COLO668 (cell line): ENCODE measurements at regions not wholly inside any gene's neighbourhood (a gene's known extent, or its start where the extent isn't known, plus 50 kb on each side); places are given as distances from the start of the nearest gene placed in this dataset.

Experiments used
- DNase-seq: peaks from one replicate; lab custom pipeline; 2025; ENCODE audit not compliant: unreplicated experiment; lab: John Stamatoyannopoulos, UW

GRCh38 chr9:99607842-99608448, 213.7 kb upstream of the NR4A3 start:
- DNase-seq, result no peak

- DNase-seq, result no peak
Measured at GRCh38 chr9:99614341-99614740, 207.3 kb upstream of the NR4A3 start.

DNA sequence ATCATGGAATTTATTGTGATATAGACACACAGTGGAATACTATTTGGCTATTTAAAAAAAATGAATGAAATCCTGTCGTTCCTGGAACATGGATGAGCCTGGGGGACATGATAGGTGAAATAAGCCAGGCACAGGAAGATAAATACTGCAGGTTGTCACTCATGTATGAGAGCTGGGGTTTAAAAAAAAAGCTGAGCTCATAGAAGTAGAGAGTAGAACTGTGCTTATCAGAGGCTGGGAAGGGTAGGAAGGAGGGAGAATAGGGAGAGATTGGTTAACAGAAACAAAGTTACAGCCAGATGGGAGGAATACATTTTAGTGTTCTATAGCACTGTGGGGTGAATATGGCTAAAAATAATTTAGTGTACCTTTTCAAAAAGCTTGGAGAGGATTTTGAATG, 200.6 kb upstream of the NR4A3 start:
- DNase-seq, result no peak

- DNase-seq, result no peak
Measured at GRCh38 chr9:99622679-99623078, 199.0 kb upstream of the NR4A3 start.

- DNase-seq, result no peak
Measured at GRCh38 chr9:99623780-99624364, 197.8 kb upstream of the NR4A3 start.

DNA sequence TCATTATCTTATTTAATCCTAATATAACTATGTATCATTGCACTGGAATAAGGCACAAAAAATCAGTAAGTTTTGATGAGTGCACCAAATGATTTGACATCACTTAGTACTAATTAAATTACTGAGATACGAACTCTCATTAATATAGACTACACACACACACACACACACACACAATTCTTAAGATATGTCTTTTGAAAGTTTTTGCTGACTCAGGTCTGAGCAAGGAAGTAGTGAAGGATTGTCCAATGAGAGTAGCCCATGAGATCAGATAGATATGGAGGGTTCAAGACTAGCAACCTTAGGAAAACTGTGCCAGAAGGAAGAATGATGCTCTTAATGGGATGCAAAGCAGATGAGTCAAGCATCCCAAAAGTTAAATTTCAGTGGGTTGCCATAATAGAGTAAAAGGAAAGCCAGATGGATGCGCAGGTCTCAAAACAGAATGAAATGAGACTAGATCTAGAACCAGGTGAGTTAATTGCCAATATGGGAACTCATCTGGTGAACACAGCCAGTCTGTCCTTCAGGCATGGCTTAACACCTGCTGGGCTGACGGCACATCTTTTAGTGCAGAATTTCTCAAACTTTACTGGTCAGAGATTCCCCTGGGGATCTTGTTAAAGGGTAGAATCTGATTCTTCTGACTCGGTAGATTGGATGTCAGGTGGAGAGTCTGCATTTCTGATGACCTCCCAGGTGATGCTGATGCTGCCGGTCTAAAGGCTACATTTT, 197.0 kb upstream of the NR4A3 start:
- DNase-seq, result no peak

DNA sequence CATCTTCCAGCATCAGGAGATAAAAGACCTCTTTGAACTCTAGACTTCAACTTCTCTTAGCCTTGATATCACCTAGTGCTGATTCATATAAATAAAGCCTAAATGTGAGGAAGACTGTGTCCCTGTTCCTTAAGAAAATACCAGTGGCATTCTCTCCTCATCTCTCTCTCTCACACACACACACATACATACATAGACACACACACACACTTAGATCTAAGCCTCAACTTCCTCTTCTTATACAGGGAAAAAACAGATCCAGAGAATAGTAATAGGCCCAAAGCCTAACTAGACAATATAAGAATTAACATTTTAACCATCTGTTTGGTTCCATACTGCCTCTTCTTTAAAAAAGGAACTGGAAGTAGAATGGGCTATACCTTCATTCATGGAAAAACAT, 195.3 kb upstream of the NR4A3 start:
- DNase-seq, result no peak

GRCh38 chr9:99628285-99628684, 193.4 kb upstream of the NR4A3 start:
- DNase-seq, result no peak

DNA sequence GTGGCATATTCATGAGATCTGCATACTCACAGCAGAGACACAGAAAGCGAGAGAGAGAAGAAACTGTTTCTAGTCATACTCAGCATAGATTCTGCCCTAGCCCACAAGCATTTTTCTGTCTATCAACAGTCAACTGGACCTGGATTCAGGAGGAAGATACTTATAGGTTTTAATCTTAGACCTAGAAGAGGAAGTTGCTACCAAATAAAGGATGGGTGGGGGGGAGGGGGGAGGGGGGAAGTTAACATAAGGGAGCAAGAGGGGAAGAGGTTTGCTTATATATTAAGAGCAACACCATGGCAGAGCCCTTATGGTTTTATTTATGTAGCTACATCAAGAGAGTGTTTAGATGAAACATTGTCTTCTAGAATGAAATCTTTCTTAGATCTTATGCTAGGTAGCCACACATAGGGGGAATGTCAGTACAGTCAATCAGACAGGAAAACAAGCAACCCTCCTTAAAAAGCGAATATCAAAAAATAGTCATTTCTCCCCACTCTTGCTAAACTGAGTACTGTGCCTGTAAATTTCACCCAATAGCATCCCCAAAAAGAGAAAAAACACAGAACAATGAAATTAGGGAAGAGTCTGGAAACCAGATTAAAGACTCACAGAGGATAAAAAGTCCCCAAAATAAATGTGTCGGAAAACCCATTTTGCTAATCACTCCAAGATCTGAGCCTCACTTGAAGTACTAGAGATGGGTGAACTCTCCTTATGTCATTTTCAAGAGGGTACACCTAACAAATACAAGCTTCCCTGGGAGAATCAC, 192.7 kb upstream of the NR4A3 start:
- no peak for DNase-seq

GRCh38 chr9:99632349-99633038, 189.2 kb upstream of the NR4A3 start:
- no peak for DNase-seq

GRCh38 chr9:99633265-99633664, 188.4 kb upstream of the NR4A3 start:
- DNase-seq, result no peak

- DNase-seq, result no peak
Measured at GRCh38 chr9:99634186-99634585, 187.5 kb upstream of the NR4A3 start.

GRCh38 chr9:99635032-99635431, 186.7 kb upstream of the NR4A3 start:
- no peak for DNase-seq

DNA sequence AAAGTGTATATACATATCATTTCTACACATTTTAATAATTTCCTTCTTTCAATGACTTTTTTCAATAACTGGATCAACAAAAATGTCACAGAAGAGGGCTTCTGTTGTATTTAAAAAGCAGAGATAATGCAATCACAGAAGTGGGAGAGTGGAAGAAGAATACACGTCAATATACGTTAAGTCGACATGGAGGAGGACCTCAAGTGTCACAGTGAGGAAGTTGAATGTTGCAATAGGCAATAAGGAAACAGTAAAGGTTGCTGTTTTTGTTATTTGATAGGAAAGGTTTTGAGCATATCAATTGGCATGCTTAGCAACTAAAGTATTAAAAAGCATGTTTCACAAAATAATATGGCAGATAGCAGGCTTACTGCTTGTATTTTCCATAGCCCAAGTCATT, 184.0 kb upstream of the NR4A3 start:
- no peak for DNase-seq

- no peak for DNase-seq
Measured at GRCh38 chr9:99638971-99639370, 182.7 kb upstream of the NR4A3 start.

- DNase-seq, result no peak
Measured at GRCh38 chr9:99647604-99648003, 174.1 kb upstream of the NR4A3 start.

GRCh38 chr9:99650187-99650874, 171.4 kb upstream of the NR4A3 start:
- no peak for DNase-seq

- no peak for DNase-seq
Measured at GRCh38 chr9:99660191-99660636, 161.5 kb upstream of the NR4A3 start.

GRCh38 chr9:99663297-99663696, 158.4 kb upstream of the NR4A3 start:
- DNase-seq, result no peak

DNA sequence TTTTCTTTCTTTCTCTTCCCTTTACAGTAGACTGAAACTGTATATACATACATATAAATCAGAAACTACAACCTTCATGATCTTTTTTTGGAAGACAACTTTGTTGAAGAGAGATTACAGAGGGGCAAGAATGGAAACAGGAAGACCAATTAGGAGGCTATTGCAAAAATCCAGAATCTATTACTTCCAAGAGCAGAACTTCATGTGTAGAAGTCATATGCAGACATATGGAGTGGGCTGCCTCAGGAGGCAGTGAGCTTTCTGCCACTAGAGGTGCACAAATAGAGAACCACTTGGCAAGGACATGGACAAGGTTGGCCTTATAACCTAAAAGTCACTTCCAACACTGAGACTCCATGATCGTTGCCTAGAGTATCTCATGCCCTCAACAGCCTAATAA, 157.8 kb upstream of the NR4A3 start:
- no peak for DNase-seq

DNA sequence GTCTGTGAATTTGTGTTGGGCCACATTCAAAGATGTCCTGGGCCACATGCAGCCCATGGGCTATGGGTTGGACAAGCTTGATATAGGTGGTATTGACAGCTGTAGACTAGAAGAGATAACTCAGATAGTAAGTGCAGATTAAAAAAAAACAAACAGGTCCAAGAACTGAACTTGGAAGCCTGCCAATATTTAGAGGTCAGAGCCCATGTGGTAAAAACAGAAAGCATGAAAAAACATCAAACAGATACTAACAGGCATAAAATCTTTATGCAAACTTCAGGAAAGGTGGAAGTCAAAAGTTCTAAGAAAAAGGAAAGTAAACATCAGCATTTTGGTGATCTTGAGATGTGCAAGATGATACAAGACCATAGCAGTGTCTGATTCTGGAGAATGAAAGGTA, 155.1 kb upstream of the NR4A3 start:
- DNase-seq, result no peak
